GM23248 (cell line): ENCODE measurements at regions not wholly inside any gene's neighbourhood (a gene's known extent, or its start where the extent isn't known, plus 50 kb on each side); places are given as distances from the start of the nearest gene placed in this dataset.

Experiments
- DNase-seq: peaks from one replicate; pipeline ENCODE4 v3.0.0-alpha.2; 2015
- H2AFZ ChIP-seq: fragments of 200-600 bp; sonication (generic); 2 replicates; pipeline ENCODE4 v1.6.1; 2016; ENCODE audit warnings: antibody characterized with exemption
- H3F3A ChIP-seq: fragments of 200-600 bp; sonication (generic); 2 replicates; pipeline ENCODE4 v1.6.1; 2016; ENCODE audit warnings: mild to moderate bottlenecking, antibody characterized with exemption, mixed run types; ENCODE audit not compliant: insufficient read depth
- H3K27ac ChIP-seq: fragments of 200-600 bp; sonication (generic); 2 replicates; pipeline ENCODE4 v1.5.1; 2016; ENCODE audit warnings: mild to moderate bottlenecking
- H3K27me3 ChIP-seq: fragments of 200-600 bp; sonication (generic); replicated peaks from 2 replicates; pipeline ENCODE4 v1.6.1; 2016; ENCODE audit warnings: mild to moderate bottlenecking; ENCODE audit not compliant: insufficient read depth
- H3K36me3 ChIP-seq: fragments of 200-600 bp; sonication (generic); 2 replicates; pipeline ENCODE4 v1.6.1; 2016; ENCODE audit warnings: low read depth, mild to moderate bottlenecking
- H3K4me1 ChIP-seq: fragments of 200-600 bp; sonication (generic); 2 replicates; pipeline ENCODE4 v1.6.1; 2016; ENCODE audit warnings: mild to moderate bottlenecking; ENCODE audit not compliant: insufficient read depth
- H3K4me2 ChIP-seq: fragments of 200-600 bp; sonication (generic); one replicate; pipeline ENCODE4 v1.6.1; 2016; ENCODE audit warnings: mild to moderate bottlenecking; ENCODE audit not compliant: unreplicated experiment
- H3K4me3 ChIP-seq: fragments of 200-600 bp; sonication (generic); 2 replicates; pipeline ENCODE4 v1.5.1; 2016; ENCODE audit warnings: mild to moderate bottlenecking
- H3K79me2 ChIP-seq: fragments of 200-600 bp; sonication (generic); 2 replicates; pipeline ENCODE4 v1.6.1; 2016; ENCODE audit warnings: mild to moderate bottlenecking; ENCODE audit not compliant: insufficient read depth
- H3K9ac ChIP-seq: fragments of 200-600 bp; sonication (generic); 2 replicates; pipeline ENCODE4 v1.6.1; 2016; ENCODE audit warnings: mild to moderate bottlenecking
- H3K9me2 ChIP-seq: fragments of 200-600 bp; sonication (generic); 2 replicates; pipeline ENCODE4 v1.6.1; 2016; ENCODE audit warnings: mixed run types, mild to moderate bottlenecking, moderate library complexity; ENCODE audit not compliant: insufficient read depth
- H3K9me3 ChIP-seq: fragments of 200-600 bp; sonication (generic); one replicate; pipeline ENCODE4 v1.6.1; 2017; ENCODE audit warnings: low read depth
- H4K20me1 ChIP-seq: fragments of 200-600 bp; sonication (generic); 2 replicates; pipeline ENCODE4 v1.6.0; 2016; ENCODE audit not compliant: insufficient read depth
- EZH2 ChIP-seq: fragments of 200-600 bp; sonication (generic); IDR thresholded peaks from 2 replicates; pipeline ENCODE4 v1.6.1; 2018; ENCODE audit warnings: antibody characterized with exemption, mild to moderate bottlenecking; ENCODE audit not compliant: insufficient read depth, poor library complexity, severe bottlenecking
- EZH2phosphoT487 ChIP-seq: fragments of 200-600 bp; sonication (generic); IDR thresholded peaks from 2 replicates; pipeline ENCODE4 v1.6.1; 2018; ENCODE audit warnings: antibody characterized with exemption, moderate library complexity, mild to moderate bottlenecking, low read depth; ENCODE audit not compliant: insufficient read depth
- WGBS, 2 experiments: methylation state at CpG; one replicate each; pipeline ENCODE4 v1.1.6; 2015 to 2017; ENCODE audit warnings: low lambda C conversion rate in 2 of 2, low coverage in 1 of 2; ENCODE audit errors: missing lambda C conversion rate in 2 of 2; 5-methylcytosine and 5-hydroxymethylcytosine counted together
- in situ Hi-C: fragments of 300-500 bp; cut with MboI; formaldehyde crosslinking; loops from 2 replicates; pipeline ENCODE4 v1.15.0; 2020

GRCh38 chr4:180925805-180926204 is 1317.4 kb upstream of the TENM3 start:
- peak; percentile 72 for DNase-seq
- WGBS, 2 experiments, result 51 to 60% methylated on average over 3 of the region's 3 CpGs
- no peaks in the 10 kb centered on the region for H3K9me3 ChIP-seq

GRCh38 chr4:180926277-180926676 is 1316.9 kb upstream of the TENM3 start:
- Histone ChIP-seq H3K79me2 (no peaks in the 10 kb centered on the region), H3K4me2 (peak overlapping the region; percentile 12), H3K9me3 (no peaks in the 10 kb centered on the region), H3K9me2 (no peaks in the 10 kb centered on the region), H3F3A (peaks cover 31% of the 10 kb centered on the region), H3K9ac (no peak overlapping the region), H3K4me1 (peaks cover 38% of the 10 kb centered on the region), H2AFZ (peak overlapping the region; percentile 26), H3K36me3 (no peaks in the 10 kb centered on the region), H3K4me3 (no peak overlapping the region), H3K27ac (peak overlapping the region; percentile 92), H4K20me1 (no peaks in the 10 kb centered on the region), H3K27me3 (no peaks in the 10 kb centered on the region)
- WGBS, 2 experiments, result 41 to 59% methylated on average over 1 of the region's 1 CpG
- in situ Hi-C loops, result no loop called here
- TF ChIP-seq EZH2, result no peak
- TF ChIP-seq EZH2phosphoT487, result no peak
- no peak for DNase-seq

More at GRCh38 chr4:180925805-180926204, 1317.4 kb upstream of the TENM3 start:
- Histone ChIP-seq H3K27ac (peak overlapping the region; percentile 92), H3K9me2 (no peaks in the 10 kb centered on the region), H4K20me1 (no peaks in the 10 kb centered on the region), H3K4me2 (peak overlapping the region; percentile 12), H3F3A (peaks cover 31% of the 10 kb centered on the region), H3K27me3 (no peaks in the 10 kb centered on the region), H3K9ac (no peak overlapping the region), H3K79me2 (no peaks in the 10 kb centered on the region), H3K36me3 (no peaks in the 10 kb centered on the region), H3K4me3 (no peak overlapping the region), H3K4me1 (peaks cover 38% of the 10 kb centered on the region), H2AFZ (peak overlapping the region; percentile 26)
- in situ Hi-C loops, result no loop called here
- TF ChIP-seq EZH2 (no peak), EZH2phosphoT487 (no peak)

GRCh38 chr4:180932370-180933001 is 1310.7 kb upstream of the TENM3 start:
- Histone ChIP-seq H3K9me3 (no peaks in the 10 kb centered on the region), H3K9ac (no peak overlapping the region), H3K36me3 (no peaks in the 10 kb centered on the region), H3K27ac (no peak overlapping the region), H2AFZ (peak overlapping the region; percentile 62), H3F3A (peaks cover 6% of the 10 kb centered on the region; the same call in 1 of the 2 replicates), H3K9me2 (no peaks in the 10 kb centered on the region), H4K20me1 (no peaks in the 10 kb centered on the region), H3K4me3 (no peak overlapping the region), H3K4me1 (0 out of 2 replicates have a peak, but pooled peaks cover 8% of the 10 kb centered on the region), H3K4me2 (no peak overlapping the region), H3K79me2 (no peaks in the 10 kb centered on the region), H3K27me3 (no peaks in the 10 kb centered on the region)
- in situ Hi-C loops, result no loop called here
- WGBS, 2 experiments, result 11 to 12% methylated on average over 4 of the region's 4 CpGs
- no peak for TF ChIP-seq EZH2phosphoT487
- TF ChIP-seq EZH2, result no peak
- DNase-seq, result no peak

- no peak overlapping the region for H2AFZ ChIP-seq
- H3F3A ChIP-seq, result peaks cover 6% of the 10 kb centered on the region; the same call in 1 of the 2 replicates
- no peaks in the 10 kb centered on the region for H3K27me3 ChIP-seq
- no peaks in the 10 kb centered on the region for H3K79me2 ChIP-seq
- no peak overlapping the region for H3K9ac ChIP-seq
- H3K36me3 ChIP-seq, result no peaks in the 10 kb centered on the region
- H4K20me1 ChIP-seq, result no peaks in the 10 kb centered on the region
- in situ Hi-C loops, result no loop called here
- H3K27ac ChIP-seq, result no peak overlapping the region
- TF ChIP-seq EZH2 (no peak), EZH2phosphoT487 (no peak)
- H3K9me3 ChIP-seq, result no peaks in the 10 kb centered on the region
- H3K4me2 ChIP-seq, result no peak overlapping the region
- no peak for DNase-seq
- 28 to 32% methylated on average over 3 of the region's 3 CpGs for WGBS, 2 experiments
- 0 out of 2 replicates have a peak, but pooled peaks cover 8% of the 10 kb centered on the region for H3K4me1 ChIP-seq
- no peaks in the 10 kb centered on the region for H3K9me2 ChIP-seq
- H3K4me3 ChIP-seq, result no peak overlapping the region
Observed at GRCh38 chr4:180937083-180937482, 1306.1 kb upstream of the TENM3 start.

DNA sequence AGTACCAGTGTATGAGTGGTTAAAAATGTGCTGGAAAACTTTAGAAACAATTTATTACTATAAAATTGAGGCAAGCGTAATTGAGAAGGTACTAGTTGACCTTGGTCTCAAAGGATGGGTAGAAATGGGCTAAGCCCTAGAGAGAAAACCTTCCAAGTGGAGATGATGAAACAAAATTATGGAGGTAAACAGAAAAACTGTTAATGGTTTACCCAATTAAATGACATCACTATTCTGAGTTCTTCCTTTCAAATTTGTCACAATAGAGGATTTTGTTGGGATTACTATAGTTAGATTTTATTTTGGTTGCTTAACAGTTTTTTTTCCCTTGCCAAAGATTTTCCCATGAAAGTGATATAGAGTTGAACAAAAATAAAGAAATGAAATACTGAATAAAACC is 1302.5 kb upstream of the TENM3 start:
- Histone ChIP-seq H3K4me1 (no peaks in the 10 kb centered on the region), H3K79me2 (no peaks in the 10 kb centered on the region), H3K9me3 (no peaks in the 10 kb centered on the region), H3K4me3 (no peak overlapping the region), H3F3A (no peaks in the 10 kb centered on the region), H3K9me2 (no peaks in the 10 kb centered on the region), H2AFZ (no peak overlapping the region), H3K36me3 (no peaks in the 10 kb centered on the region), H3K9ac (no peak overlapping the region), H3K4me2 (no peak overlapping the region), H3K27me3 (no peaks in the 10 kb centered on the region), H3K27ac (no peak overlapping the region), H4K20me1 (no peaks in the 10 kb centered on the region)
- no peak for DNase-seq
- in situ Hi-C loops, result no loop called here
- WGBS, 2 experiments, result 64 to 68% methylated on average over 1 of the region's 1 CpG
- no peak for TF ChIP-seq EZH2
- TF ChIP-seq EZH2phosphoT487, result no peak
